ENCODE measurements at regions not wholly inside any gene's neighbourhood (a gene's known extent, or its start where the extent isn't known, plus 50 kb on each side); places are given as distances from the start of the nearest gene placed in this dataset.

GRCh38 chr2:160892204-160892603 lies 268.0 kb upstream of the TANK start:
- Histone ChIP-seq H3K36me3 (no peaks in the 10 kb centered on the region), H3K27me3 (no peaks in the 10 kb centered on the region), H3K4me3 (ENCODE audit: low read depth, low read length) (no peak overlapping the region), H3K4me1 (no peaks in the 10 kb centered on the region), H3K9me3 (no peaks in the 10 kb centered on the region)
- no peak for DNase-seq
- TF ChIP-seq CTCF (IDR thresholded peaks at IDR 0.05; ENCODE audit: low read depth, low read length): no peak

GRCh38 chr2:160893581-160893980 lies 266.6 kb upstream of the TANK start:
- Histone ChIP-seq H3K27me3 (no peaks in the 10 kb centered on the region), H3K9me3 (no peaks in the 10 kb centered on the region), H3K36me3 (no peaks in the 10 kb centered on the region), H3K4me3 (ENCODE audit: low read depth, low read length) (no peak overlapping the region), H3K4me1 (no peaks in the 10 kb centered on the region)
- DNase-seq: no peak
- no peak for TF ChIP-seq CTCF (IDR thresholded peaks at IDR 0.05; ENCODE audit: low read depth, low read length)

GRCh38 chr2:160898581-160899307 lies 261.5 kb upstream of the TANK start:
- no peak for DNase-seq
- H3K36me3 ChIP-seq: no peaks in the 10 kb centered on the region

GRCh38 chr2:160901613-160902012 lies 258.6 kb upstream of the TANK start:
- Histone ChIP-seq H3K4me3 (ENCODE audit: low read depth, low read length) (no peak overlapping the region), H3K4me1 (no peaks in the 10 kb centered on the region)

More at GRCh38 chr2:160898581-160899307, 261.5 kb upstream of the TANK start:
- Histone ChIP-seq H3K4me3 (ENCODE audit: low read depth, low read length) (no peak overlapping the region), H3K4me1 (no peaks in the 10 kb centered on the region), H3K27me3 (no peaks in the 10 kb centered on the region), H3K9me3 (no peaks in the 10 kb centered on the region)
- TF ChIP-seq CTCF (IDR thresholded peaks at IDR 0.05; ENCODE audit: low read depth, low read length): no peak

GRCh38 chr2:160905862-160906261 lies 254.4 kb upstream of the TANK start:
- H3K27me3 ChIP-seq: no peaks in the 10 kb centered on the region
- TF ChIP-seq CTCF (IDR thresholded peaks at IDR 0.05; ENCODE audit: low read depth, low read length): no peak
- H3K4me3 ChIP-seq (ENCODE audit: low read depth, low read length): no peak overlapping the region
- no peaks in the 10 kb centered on the region for H3K9me3 ChIP-seq
- DNase-seq: no peak
- no peaks in the 10 kb centered on the region for H3K4me1 ChIP-seq
- no peaks in the 10 kb centered on the region for H3K36me3 ChIP-seq

More at GRCh38 chr2:160901613-160902012, 258.6 kb upstream of the TANK start:
- Histone ChIP-seq H3K27me3 (no peaks in the 10 kb centered on the region), H3K9me3 (no peaks in the 10 kb centered on the region), H3K36me3 (no peaks in the 10 kb centered on the region)
- no peak for TF ChIP-seq CTCF (IDR thresholded peaks at IDR 0.05; ENCODE audit: low read depth, low read length)
- DNase-seq: no peak

GRCh38 chr2:160906878-160907277 lies 253.3 kb upstream of the TANK start:
- no peak for DNase-seq
- Histone ChIP-seq H3K4me1 (no peaks in the 10 kb centered on the region), H3K36me3 (no peaks in the 10 kb centered on the region), H3K9me3 (no peaks in the 10 kb centered on the region), H3K27me3 (no peaks in the 10 kb centered on the region), H3K4me3 (ENCODE audit: low read depth, low read length) (no peak overlapping the region)
- no peak for TF ChIP-seq CTCF (IDR thresholded peaks at IDR 0.05; ENCODE audit: low read depth, low read length)

Data from BE2C (cell line).